GM19238 (cell line): ENCODE measurements at regions not wholly inside any gene's neighbourhood (a gene's known extent, or its start where the extent isn't known, plus 50 kb on each side); places are given as distances from the start of the nearest gene placed in this dataset.
"Not testable (repeated sequence)": the region's sequence is repeated elsewhere in the genome, so short reads cannot be mapped to it uniquely, and the experiment has no call there.

Experiments
- DNase-seq: peaks from one replicate; pipeline ENCODE4 v3.0.0; 2011; ENCODE audit warnings: low spot score; ENCODE audit not compliant: insufficient read length

DNA sequence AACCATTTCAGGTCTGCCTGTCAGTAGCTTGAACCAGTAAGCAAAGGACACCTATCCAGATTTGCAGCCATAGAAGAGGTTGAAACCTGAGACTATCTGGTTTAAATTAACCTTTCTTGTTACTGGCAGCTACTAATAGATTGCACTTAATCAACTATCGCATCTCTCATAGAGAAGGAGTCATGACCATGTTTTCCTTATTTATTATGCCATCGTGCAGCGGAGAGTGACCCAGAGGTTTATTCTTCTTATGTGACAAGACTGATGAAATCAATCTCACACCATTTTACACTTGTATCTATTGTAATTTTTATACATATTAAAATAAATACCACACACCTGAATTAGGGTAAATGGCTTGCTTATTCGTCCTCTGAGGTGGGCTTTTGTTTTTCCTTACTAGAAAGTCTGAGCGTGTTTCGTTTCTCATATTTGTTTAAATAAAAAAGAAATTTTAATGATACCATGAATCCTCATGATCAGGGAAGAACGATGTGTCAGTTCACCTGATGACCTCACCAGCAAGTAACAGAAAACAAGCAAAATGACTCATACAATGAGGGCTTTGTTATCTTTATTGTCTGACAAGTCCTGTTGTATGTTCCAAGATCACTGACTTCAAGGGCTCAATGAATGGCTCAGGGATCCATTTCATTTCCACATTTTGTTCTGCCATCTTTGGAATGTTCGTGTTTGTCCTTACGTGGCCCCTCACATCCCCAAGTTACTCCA is 379.5 kb upstream of the DPH6 start:
- DNase-seq, result no peak

DNA sequence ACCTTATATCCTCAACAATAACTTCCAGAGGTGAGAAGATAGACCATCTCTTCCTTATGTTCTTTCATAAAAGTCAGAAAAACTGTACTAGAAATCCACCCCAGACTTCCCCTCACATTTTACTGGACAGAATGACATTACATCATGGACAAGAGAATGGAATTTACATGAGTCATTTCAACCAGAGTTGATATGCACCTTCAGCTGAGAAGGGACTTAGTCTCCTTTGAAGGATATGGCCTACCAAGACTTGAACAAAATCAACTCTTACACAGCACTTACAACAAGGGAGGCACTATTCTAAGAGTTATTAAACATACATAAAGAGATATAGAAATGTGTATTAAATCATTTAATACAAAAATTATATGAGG is 380.0 kb upstream of the DPH6 start:
- no peak for DNase-seq

DNA sequence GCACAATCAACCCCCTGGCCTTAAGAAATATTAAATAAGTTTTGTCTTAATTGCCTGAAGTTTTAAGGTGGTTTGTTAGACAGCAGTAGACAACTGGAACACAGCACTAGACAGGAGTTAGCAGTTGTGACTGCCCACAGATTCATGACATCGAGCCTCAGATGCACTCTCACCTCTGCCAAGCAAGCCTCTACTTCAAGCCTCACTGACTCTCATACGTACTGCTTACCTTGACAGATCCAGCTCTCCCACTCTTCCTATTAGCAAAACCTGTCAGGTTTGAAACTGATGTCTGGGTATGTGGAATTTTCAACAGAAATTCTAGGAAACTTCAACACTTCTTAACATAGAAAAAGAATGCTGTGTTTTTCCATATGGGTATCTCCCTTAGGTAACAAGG is 382.9 kb upstream of the DPH6 start:
- no peak for DNase-seq

DNA sequence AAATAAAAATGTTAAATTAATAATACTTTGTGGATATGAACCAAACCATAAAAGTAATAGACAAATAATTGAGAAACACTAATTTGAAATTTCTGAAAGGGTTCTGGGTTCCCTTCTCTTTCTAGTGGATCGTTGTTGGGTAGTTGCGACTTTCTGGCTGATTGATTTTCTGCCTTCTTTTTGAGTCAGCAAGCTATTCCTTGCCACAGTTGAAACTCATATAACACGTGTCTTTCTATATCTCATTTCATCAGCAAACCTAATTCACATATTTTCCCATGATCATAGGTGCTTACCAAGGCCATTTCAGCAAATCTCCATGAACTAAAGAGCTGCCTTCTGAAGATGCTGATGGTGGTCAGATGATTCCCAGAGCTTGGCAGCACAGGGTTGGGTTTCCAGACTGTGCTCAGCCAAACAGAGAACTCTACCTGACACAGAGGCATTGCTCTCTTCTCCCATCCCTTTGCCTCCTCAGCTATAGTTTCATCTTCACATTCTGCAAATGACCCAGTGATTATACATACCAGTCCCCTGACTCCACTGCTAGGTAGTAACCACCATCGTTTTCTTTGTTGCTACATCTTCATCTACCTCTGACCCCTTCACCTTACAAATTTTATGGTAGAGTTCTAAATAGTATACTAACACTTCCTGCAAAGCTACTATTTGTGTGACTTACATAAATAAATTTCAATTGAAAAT is 383.9 kb upstream of the DPH6 start:
- DNase-seq, result no peak

DNA sequence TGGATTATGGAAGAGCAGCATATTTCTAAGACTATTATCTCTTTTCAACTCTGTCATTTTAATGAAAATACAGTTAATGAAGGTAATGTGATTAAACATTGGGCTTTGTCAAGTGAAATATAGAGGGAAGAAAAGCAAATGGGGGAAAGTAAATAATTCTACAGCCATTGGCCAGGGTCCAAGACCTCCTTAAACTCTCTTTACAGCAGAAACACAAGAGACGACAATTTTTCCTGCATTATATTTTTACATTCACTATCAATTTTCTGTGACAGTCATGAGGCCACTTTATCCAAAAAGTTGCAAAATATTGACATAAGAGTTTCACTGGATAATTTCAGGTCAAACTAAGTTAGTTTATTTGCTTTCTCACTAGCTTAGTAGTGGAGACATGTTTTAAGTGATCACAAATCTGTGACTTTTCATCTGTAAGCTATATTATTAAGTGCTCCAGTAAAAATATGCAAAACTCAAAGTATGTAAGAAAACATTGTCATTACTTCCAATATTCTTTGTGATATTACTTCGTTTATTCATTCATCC is 385.9 kb upstream of the DPH6 start:
- DNase-seq, result no peak

DNA sequence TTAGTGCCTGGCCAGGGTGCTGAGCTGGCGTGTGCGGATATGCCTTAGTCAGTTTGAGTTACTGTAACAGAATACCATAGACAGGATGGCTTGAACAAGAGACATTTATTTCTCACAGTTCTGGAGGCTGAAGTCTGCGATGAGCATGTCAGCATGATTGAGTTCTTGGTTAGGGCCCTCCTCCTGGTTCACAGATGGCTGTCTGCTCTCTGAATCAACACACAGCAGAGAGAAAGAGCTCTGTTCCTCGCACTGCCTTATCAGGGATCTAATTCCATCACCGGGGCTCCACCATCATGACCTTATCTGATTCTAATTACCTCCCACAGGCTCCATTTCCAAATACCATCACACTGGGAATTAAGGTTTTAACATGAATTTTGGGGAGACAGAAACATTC is 386.6 kb upstream of the DPH6 start:
- DNase-seq, result no peak

DNA sequence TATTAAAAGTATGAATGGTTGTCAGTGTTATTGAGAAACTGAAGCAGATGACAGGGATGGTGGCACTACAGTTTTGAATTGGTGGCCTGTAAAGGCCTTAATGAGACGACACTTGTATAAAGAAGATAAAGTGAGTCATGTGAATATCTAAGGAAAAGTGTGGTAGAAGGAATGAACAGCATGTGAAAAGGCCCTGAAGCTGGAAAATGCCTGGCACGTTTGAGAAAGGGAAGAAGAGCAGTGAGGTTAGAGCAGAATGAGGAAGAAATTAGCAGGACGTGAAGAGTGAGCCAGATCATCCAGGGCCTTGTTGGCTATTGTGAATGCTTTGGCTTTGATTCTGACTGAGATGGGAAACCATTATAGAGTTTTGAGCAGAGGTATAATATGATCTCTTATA is 387.6 kb upstream of the DPH6 start:
- no peak for DNase-seq

DNA sequence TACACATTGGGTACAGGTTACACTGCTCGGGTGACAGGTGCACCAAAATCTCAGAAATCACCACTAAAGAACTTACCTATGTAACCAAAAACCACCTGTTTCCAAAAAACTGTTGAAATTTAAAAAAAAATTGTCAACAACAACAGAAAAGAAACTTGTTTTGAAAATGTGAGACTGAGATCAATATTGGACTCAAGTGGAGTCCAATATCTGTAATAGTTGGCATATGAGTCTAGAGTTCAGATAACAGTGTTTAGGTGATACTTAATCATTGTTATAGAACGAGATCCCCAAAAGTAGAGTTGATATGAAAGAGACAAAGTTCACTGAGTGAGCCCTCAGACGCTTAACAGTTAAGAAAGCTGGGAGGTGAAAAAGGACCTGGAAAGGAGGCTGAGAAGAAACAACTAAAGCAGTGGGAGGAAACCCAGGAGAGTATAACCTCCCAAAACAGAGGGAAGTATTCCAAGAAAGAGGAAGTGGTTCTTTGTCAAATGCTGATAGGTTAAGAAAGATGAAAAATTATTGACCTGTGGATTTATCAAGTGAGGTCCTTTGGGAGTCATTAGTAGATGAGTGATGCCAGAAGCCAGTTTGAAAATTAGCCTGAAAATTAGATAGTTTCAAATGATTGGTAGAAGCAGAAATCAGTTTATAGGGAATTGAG is 388.6 kb upstream of the DPH6 start:
- no peak for DNase-seq

DNA sequence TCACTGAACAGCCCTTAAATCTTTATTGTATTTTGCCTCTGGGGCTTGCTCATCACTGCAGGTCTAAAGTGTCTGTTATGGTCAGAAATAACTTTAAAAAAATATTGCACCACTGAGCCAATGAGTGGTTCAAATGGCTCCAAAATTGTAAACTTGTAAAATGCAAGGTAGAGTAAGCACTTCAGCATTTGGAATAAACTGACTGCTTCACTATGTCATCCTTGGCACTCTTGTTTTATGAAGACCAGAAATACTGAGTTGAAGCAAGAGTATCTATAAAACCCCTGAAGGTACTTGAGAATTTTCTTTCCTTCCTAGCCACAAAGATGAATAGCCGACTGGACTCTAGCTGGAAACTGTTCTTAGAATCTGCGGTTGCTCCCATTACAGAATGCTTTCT is 390.3 kb upstream of the DPH6 start:
- no peak for DNase-seq

DNA sequence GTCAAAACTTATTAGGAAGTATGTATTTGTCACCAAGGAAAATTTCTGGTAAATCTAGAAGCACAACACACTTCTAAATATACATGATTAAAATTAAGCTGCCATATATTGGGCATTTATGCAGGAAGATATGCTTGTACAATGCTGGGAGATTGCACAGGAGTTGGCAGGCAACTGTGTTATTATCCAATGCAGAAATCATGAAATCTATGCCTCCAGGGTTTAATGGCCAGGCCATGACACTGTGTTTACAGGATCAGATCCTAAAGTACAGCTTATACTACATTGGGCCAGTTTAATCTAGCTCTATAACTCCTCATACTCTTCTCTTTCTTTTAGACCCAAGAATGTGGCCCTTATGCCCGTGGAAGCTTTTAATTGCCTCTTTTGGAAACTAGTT is 391.4 kb upstream of the DPH6 start:
- DNase-seq, result no peak

DNA sequence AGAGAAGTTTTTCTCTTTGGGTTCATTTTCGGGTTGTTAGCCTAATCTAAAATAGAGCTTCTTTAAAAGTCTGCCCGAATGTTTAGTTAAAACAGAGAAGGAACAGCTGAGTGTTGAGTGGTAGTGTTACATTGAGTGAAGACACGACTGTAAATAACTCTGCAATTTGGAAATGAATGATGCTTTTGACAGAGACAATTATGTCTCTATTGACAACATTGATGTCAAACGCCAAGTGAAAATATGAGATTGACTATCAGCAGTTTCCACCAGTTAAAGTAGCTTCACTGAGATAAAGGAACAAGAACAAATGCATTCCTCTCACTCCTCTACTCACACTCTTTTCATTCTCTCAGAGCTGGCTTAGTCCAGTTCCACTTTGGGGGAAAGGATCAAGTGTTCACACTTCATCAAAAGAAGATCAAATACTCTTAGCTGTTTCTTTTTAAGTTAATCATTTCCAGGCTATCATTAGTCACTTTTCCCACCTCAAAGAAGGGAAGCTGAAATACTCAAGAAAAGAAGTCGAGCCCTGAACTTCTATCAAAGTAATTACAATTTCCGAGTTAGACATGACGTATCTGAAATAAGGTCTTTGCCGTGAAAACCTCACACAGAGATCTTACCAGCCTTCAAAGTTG is 399.1 kb upstream of the DPH6 start:
- DNase-seq, result no peak

DNA sequence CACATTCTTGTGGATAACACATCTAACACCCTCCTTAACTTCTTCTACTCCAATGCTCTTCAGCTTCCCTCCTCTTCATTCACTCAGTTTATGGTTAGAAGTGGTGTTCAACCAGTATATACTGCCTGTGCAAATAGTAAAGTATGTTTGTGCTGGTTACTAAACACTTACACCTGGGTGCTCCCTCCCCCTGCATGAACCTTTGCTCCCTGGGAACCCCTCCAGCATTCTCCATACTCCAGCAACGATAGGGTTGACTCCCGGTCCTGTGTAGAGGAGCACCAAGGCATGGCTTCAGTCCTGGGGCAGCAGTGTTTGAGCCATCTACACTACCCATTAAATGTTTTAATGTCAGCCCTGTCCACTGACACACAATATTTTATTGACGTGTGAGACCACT is 407.5 kb upstream of the DPH6 start:
- DNase-seq, result no peak

DNA sequence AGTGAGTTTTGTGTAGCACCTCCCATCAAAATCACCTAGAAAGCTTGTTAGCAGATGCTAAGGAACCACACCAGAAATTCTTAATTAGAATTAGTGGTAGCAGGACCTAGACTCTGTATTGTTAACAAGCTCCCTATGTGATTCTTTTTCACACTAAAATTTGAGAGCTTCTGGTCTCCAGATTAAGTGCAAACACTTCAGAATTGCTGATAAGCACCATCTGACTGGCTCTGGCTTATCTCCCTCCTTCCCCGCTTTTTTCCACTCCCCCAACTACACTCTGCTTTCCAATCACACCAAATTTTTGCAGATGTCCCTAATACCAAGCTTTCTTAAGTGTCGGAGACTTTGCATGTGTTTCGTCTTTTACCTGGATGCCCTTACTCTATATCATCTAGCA is 410.1 kb upstream of the DPH6 start:
- no peak for DNase-seq

DNA sequence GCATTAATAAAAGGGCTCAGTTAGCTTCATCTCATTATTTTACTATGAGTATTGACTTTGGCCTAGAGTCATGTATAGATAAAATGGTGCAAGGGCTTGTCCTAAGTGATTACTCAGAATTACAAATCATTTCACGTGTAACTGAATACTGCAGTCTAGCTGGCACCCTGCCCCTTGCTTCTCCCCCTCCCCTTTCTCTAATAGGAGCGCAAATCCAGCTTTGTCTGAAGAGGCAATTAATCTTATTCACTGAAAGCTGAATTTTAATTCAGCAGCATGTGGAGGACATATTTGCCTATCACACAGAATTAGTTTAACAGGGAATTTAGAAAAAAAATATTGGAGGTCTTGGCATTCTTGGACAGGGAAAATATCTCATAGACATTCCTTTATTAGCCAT is 412.1 kb upstream of the DPH6 start:
- DNase-seq, result no peak

DNA sequence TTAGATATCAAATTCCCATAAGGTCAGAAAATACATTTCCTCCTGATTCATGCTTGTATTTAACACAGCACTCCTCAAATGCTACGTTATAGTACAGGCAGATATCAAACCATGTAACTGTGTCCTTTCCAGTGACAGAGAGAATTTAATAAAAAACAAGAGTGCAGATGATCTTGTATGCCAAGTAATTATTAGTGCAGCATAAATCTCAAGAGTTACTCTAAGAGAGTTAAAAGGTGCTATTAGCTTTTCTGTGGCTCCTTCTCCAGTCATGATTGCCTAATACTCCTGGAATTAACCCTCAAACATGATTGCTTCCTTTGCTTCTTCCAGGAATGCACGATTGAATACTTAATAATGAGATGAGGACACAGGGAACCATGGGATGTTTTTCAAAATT is 413.0 kb upstream of the DPH6 start:
- DNase-seq, result no peak

DNA sequence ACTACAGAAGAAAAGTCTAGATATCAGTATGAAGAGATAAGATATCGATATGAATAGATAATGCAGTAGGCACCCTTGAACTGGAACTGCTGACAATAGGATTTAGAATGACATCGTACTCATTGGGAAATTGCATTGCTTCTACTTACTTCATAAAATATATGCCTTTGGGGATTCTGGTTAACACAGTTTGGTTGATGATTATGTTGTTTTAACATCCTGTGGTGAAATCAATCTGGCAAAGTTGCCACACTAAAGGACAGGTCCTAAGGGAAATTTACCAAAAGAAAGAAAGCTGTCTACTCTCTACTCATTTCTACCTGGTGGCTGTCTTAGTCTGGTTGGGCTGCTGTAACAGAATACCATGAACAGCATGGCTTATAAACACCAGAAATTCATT is 417.4 kb upstream of the DPH6 start:
- DNase-seq, result no peak

DNA sequence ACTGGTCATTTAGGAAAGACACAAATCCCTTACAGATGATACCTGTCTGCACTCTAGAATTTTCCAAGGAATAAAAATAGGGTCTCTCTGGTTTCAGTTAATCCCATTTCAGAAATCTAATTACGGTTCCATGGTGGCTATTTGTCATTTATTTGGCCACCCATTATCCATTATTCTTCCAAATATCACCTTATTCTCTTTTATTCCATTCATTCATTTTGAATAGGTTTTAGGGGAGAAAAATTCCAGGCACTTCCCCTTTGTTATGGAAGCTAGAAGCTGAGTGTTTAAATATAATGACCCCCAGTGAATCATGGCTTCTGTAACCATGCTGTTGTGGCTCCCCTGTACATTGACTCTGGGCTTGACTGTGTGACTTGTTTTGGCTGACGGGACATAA is 420.8 kb upstream of the DPH6 start:
- DNase-seq, result no peak

DNA sequence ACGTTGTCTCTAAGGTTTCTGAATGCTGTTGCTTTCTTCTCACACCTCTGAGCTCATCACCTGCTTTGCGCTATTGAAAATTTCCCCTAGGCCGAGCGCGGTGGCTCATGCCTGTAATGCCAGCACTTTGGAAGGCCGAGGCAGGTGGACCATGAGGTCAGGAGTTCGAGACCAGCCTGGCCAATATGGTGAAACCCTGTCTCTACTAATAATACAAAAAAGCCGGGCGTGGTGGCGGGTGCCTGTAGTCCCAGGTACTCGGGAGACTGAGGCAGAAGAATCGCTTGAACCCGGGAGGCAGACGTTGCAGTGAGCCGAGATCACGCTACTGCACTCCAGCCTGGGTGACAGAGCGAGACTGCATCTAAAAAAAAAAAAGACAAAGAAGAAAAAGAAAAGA is 422.0 kb upstream of the DPH6 start:
- not testable (repeated sequence) for DNase-seq

DNA sequence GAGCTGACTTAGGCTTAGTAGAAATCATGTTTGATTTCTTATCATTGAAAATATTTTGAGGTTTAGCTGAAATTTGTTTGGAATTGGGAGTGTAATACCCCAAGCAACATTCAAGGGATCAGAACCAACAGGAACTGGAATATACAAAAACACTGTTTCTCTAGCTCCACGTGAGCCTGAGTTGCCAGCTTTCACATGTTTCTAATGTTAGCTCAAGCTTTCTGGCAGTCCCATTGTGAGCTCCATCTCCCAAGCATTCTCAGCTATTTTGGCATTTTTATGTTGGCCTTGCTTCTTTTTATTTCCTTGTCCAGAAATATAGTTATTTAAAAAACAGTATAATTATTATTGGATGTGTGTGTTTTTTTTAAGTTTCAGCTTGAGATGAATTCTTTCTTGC is 427.1 kb upstream of the DPH6 start:
- DNase-seq, result no peak

DNA sequence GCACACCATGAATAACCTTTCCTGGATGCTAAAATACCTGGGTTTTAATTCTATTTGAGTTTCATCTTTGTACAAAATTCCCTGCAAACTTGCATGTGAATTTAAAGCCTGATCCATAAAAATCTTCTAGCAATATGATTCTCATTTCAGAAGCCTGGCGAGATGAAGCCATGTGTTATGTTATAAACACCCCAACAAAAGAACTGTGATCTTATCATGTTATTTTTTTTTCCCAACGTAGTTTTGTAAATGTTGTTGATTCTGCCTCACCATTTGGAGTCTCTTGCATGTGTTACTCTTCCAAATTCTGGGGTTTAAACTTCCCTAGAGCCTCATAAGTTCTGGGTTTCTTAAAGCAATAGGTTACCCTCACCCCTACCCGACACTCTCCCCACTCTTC is 428.1 kb upstream of the DPH6 start:
- DNase-seq, result no peak

DNA sequence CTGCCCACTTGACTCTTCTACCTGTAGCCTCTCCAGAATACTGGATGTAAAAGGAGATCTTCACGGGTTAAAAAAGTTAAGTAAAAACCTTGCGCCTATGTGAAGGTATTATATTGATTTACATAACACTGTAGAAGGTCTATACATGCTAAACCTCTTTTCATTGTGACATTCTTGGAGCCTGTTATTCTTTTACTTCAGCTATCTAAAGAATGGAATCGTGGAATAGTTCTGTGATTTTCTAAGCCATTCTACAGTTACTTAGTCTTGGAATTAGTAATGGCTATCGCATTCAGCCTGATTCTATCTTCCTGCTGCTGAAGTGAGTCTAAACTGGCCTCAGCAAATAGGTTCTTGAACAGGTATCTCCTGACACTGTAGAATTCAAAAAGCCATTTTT is 430.0 kb upstream of the DPH6 start:
- DNase-seq, result no peak

DNA sequence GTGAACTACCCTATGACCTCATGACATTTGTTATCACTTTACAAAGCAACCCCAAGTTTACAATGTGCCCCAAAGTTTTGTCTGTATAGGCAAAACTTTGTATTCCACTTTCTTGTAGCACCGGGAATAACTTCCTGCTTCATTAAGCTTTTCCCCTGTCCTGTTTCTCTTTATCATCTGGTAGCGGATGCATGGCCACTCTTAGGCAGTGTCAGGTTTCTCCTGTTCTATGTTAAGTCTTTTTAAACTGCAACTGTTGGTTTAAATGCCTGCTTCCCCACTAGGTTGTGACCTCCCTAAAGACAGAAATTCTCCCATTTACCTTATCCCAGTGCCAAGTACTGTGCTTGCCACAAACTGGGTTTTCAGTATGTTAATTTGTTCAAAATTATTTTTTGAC is 433.6 kb upstream of the DPH6 start:
- no peak for DNase-seq
